ENCODE measurements at regions not wholly inside any gene's neighbourhood (a gene's known extent, or its start where the extent isn't known, plus 50 kb on each side); places are given as distances from the start of the nearest gene placed in this dataset.

DNA sequence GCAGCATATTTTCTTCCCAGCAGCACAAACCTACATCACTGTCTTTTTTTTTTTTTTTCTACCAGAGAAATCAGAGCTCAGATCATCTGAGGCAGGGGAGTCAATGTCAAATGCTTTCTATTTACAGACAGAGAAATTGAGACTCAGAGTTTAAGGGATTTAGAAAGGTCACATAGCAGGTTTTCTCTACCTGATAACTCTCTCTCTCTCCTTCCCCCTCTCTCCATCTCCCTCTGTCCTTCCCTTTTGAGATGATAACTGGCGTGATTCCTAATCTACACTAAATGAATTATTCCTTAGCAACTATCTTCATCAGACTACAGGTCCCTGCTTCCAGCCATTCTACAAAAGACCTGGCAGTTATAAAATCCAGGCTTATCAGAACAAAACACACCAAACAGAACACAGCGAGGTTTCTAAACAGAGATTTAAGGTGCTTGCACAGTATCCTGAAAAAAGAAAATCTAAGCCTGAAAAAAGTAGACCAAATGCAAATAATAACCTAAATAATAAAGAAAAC lies 161.6 kb upstream of the PKDCC start:
- no peak for TF ChIP-seq ZNF622 (IDR thresholded peaks at IDR 0.05)
- no peak for TF ChIP-seq EZH2 (IDR thresholded peaks at IDR 0.05; ENCODE audit: borderline replicate concordance, control insufficient read depth, low read depth, low read length)
- TF ChIP-seq, protein P1, sequence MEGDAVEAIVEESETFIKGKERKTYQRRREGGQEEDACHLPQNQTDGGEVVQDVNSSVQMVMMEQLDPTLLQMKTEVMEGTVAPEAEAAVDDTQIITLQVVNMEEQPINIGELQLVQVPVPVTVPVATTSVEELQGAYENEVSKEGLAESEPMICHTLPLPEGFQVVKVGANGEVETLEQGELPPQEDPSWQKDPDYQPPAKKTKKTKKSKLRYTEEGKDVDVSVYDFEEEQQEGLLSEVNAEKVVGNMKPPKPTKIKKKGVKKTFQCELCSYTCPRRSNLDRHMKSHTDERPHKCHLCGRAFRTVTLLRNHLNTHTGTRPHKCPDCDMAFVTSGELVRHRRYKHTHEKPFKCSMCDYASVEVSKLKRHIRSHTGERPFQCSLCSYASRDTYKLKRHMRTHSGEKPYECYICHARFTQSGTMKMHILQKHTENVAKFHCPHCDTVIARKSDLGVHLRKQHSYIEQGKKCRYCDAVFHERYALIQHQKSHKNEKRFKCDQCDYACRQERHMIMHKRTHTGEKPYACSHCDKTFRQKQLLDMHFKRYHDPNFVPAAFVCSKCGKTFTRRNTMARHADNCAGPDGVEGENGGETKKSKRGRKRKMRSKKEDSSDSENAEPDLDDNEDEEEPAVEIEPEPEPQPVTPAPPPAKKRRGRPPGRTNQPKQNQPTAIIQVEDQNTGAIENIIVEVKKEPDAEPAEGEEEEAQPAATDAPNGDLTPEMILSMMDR (IDR thresholded peaks at IDR 0.05 in 2 of 3, conservative IDR thresholded peaks at IDR 0.05 in 1 of 3; ENCODE audit: control insufficient read depth in 2 of 3, extremely low read depth in 1 of 3, insufficient read depth in 1 of 3, low read depth in 3 of 3, low read length in 3 of 3): no peak
- TF ChIP-seq, protein P2, sequence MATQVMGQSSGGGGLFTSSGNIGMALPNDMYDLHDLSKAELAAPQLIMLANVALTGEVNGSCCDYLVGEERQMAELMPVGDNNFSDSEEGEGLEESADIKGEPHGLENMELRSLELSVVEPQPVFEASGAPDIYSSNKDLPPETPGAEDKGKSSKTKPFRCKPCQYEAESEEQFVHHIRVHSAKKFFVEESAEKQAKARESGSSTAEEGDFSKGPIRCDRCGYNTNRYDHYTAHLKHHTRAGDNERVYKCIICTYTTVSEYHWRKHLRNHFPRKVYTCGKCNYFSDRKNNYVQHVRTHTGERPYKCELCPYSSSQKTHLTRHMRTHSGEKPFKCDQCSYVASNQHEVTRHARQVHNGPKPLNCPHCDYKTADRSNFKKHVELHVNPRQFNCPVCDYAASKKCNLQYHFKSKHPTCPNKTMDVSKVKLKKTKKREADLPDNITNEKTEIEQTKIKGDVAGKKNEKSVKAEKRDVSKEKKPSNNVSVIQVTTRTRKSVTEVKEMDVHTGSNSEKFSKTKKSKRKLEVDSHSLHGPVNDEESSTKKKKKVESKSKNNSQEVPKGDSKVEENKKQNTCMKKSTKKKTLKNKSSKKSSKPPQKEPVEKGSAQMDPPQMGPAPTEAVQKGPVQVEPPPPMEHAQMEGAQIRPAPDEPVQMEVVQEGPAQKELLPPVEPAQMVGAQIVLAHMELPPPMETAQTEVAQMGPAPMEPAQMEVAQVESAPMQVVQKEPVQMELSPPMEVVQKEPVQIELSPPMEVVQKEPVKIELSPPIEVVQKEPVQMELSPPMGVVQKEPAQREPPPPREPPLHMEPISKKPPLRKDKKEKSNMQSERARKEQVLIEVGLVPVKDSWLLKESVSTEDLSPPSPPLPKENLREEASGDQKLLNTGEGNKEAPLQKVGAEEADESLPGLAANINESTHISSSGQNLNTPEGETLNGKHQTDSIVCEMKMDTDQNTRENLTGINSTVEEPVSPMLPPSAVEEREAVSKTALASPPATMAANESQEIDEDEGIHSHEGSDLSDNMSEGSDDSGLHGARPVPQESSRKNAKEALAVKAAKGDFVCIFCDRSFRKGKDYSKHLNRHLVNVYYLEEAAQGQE (IDR thresholded peaks at IDR 0.05; ENCODE audit: low read depth, low read length): no peak
- TF ChIP-seq ZNF207 (IDR thresholded peaks at IDR 0.05; ENCODE audit: borderline replicate concordance): no peak
- TF ChIP-seq SREBF1 (IDR thresholded peaks at IDR 0.05; ENCODE audit: low read length): no peak
- no peak for TF ChIP-seq ZZZ3 (IDR thresholded peaks at IDR 0.05; ENCODE audit: control insufficient read depth, insufficient read length, low read depth)
- no peak for TF ChIP-seq STAT3 (IDR thresholded peaks at IDR 0.05; ENCODE audit: low read depth, low read length)
- TF ChIP-seq POU2F2 (IDR thresholded peaks at IDR 0.05; ENCODE audit: borderline replicate concordance, low read depth, low read length): no peak
- TF ChIP-seq SPI1 (IDR thresholded peaks at IDR 0.05; ENCODE audit: borderline replicate concordance, insufficient read depth, low read depth, low read length): no peak
- TF ChIP-seq EP300 (IDR thresholded peaks at IDR 0.05; ENCODE audit: borderline replicate concordance in 1 of 2, control insufficient read depth in 1 of 2, low read depth in 2 of 2, low read length in 2 of 2): no peak
- no peak for TF ChIP-seq NBN (IDR thresholded peaks at IDR 0.05)
- TF ChIP-seq POLR2A (IDR thresholded peaks at IDR 0.05; ENCODE audit: low read depth, low read length): no peak
- TF ChIP-seq POLR2AphosphoS5 (IDR thresholded peaks at IDR 0.05; ENCODE audit: low read length): no peak

Measured in GM12878 (cell line).